Body of pancreas (tissue), 4 donors: ENCODE measurements at regions not wholly inside any gene's neighbourhood (a gene's known extent, or its start where the extent isn't known, plus 50 kb on each side); places are given as distances from the start of the nearest gene placed in this dataset.

Experiments used
- POLR2A ChIP-seq, 3 donors: fragments of 450-650 bp; IDR thresholded peaks; one replicate each; pipeline ENCODE4 v1.6.1; 2016; ENCODE audit warnings: antibody characterized with exemption in 3 of 3, mild to moderate bottlenecking in 2 of 3
- TF ChIP-seq, protein P1 (sequence below), 7 experiments: fragments of 450-650 bp in 4 of 7; fragments of 200-600 bp in 3 of 7; sonication (generic) in 3 of 7; IDR thresholded peaks; one replicate each; pipeline ENCODE4 v1.5.1; 2016 to 2019; ENCODE audit warnings: antibody characterized with exemption in 7 of 7

DNA sequence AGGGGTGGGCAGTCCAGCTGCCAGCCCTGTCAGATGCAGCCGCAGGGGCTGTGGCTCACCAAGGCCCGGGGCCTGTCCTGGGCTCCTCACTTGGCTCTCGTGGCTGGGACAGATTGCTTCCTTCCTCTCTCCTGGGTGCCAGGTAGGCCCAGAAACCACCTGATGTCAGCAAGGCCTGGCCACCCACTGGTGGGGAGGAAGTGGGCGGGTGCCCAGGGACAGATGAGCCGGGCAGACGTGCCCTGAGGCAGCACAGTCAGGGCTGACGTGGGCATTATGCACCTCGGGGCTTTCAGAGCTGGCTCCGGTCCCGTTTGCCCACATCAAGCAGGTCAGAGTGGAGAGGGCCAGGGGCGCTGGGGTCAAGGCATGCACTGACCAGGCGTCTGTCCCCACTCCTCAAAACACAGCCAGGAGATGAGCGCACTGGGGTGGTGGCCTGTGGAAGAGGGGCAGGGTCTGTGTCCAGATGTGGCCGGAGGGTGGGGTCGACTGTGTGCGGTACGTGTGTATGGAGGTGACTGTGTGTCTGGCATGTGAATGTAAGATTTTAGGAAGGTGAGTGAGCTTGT is 133.2 kb upstream of the PTPN1 start:
- TF ChIP-seq, protein P1, sequence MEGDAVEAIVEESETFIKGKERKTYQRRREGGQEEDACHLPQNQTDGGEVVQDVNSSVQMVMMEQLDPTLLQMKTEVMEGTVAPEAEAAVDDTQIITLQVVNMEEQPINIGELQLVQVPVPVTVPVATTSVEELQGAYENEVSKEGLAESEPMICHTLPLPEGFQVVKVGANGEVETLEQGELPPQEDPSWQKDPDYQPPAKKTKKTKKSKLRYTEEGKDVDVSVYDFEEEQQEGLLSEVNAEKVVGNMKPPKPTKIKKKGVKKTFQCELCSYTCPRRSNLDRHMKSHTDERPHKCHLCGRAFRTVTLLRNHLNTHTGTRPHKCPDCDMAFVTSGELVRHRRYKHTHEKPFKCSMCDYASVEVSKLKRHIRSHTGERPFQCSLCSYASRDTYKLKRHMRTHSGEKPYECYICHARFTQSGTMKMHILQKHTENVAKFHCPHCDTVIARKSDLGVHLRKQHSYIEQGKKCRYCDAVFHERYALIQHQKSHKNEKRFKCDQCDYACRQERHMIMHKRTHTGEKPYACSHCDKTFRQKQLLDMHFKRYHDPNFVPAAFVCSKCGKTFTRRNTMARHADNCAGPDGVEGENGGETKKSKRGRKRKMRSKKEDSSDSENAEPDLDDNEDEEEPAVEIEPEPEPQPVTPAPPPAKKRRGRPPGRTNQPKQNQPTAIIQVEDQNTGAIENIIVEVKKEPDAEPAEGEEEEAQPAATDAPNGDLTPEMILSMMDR (IDR thresholded peaks at IDR 0.05) = no peak
- TF ChIP-seq POLR2A (IDR thresholded peaks at IDR 0.05) = no peak
